ENCODE measurements at regions not wholly inside any gene's neighbourhood (a gene's known extent, or its start where the extent isn't known, plus 50 kb on each side); places are given as distances from the start of the nearest gene placed in this dataset.
"Not testable (repeated sequence)": the region's sequence is repeated elsewhere in the genome, so short reads cannot be mapped to it uniquely, and the experiment has no call there.

DNA sequence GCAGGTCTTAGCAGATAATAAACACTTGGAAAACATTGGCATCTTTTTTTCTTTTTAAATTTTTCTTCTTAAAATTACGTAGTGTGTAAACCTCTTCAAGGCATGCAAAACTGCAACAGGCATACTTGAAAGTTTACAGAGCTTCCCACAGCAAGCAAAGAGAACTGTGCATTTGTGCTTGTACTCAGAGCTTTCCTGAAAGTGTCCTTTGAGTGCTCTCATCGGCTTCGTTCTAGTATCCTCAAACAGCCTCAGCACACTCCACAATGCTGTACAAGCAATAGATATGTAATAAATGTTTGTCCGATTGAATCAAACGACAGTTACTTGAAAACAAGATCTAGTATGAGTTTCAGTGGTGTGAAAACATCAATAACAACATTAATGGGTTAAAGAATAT is 227.5 kb downstream of the PAPSS1 start:
- H3K4me1 ChIP-seq (ENCODE audit: control insufficient read depth, insufficient read depth, low read length), result no peaks in the 10 kb centered on the region
- no peaks in the 10 kb centered on the region for H3K27me3 ChIP-seq (ENCODE audit: control insufficient read depth, insufficient read depth, low read length, poor library complexity, severe bottlenecking)
- Mint-ChIP-seq H3K9me3 (no peaks in the 10 kb centered on the region), H3K36me3 (ENCODE audit: low read depth) (no peaks in the 10 kb centered on the region), H3K4me3 (no peak overlapping the region), H3K4me1 (no peaks in the 10 kb centered on the region), H3K27me3 (ENCODE audit: insufficient read depth) (no peaks in the 10 kb centered on the region), H3K27ac (no peak overlapping the region)
- DNase-seq, result no peak
- H3K9me3 ChIP-seq (ENCODE audit: control insufficient read depth, low read length), result no peaks in the 10 kb centered on the region
- no peak overlapping the region for H3K9ac ChIP-seq (ENCODE audit: extremely low read depth, low read length, poor library complexity, severe bottlenecking)
- H3K36me3 ChIP-seq (ENCODE audit: control insufficient read depth, insufficient read depth, low read length), result no peaks in the 10 kb centered on the region
- H3K27ac ChIP-seq (ENCODE audit: low read depth, low read length), result no peak overlapping the region
- TF ChIP-seq, protein P1, sequence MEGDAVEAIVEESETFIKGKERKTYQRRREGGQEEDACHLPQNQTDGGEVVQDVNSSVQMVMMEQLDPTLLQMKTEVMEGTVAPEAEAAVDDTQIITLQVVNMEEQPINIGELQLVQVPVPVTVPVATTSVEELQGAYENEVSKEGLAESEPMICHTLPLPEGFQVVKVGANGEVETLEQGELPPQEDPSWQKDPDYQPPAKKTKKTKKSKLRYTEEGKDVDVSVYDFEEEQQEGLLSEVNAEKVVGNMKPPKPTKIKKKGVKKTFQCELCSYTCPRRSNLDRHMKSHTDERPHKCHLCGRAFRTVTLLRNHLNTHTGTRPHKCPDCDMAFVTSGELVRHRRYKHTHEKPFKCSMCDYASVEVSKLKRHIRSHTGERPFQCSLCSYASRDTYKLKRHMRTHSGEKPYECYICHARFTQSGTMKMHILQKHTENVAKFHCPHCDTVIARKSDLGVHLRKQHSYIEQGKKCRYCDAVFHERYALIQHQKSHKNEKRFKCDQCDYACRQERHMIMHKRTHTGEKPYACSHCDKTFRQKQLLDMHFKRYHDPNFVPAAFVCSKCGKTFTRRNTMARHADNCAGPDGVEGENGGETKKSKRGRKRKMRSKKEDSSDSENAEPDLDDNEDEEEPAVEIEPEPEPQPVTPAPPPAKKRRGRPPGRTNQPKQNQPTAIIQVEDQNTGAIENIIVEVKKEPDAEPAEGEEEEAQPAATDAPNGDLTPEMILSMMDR (conservative IDR thresholded peaks at IDR 0.05), result no peak
- 87 to 100% methylated on average over 1 to 5 of the region's 5 CpGs for WGBS, 2 experiments (ENCODE audit: insufficient coverage in 1 of 2, insufficient read length in 1 of 2)
- H3K4me3 ChIP-seq (ENCODE audit: low read length), result no peak overlapping the region

DNA sequence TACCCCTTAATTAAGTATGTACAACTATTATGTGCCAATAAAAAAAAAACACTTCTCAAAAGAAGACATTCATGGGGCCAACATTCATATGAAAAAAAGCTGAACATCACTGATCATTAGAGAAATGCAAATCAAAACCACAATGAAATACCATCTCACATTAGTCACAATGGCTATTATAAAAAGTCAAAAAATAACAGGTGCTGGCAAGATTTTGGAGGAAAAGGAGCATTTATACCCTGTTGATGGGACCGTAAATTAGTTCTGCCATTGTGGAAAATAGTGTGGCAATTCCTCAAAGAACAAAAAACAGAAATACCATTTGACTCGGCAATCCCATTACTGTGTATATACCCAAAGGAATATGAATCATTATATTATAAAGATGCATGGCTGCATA is 229.9 kb downstream of the PAPSS1 start:
- Histone ChIP-seq H3K36me3 (ENCODE audit: control insufficient read depth, insufficient read depth, low read length) (no peaks in the 10 kb centered on the region), H3K4me1 (ENCODE audit: control insufficient read depth, insufficient read depth, low read length) (no peaks in the 10 kb centered on the region), H3K9ac (ENCODE audit: extremely low read depth, low read length, poor library complexity, severe bottlenecking) (no peak overlapping the region), H3K9me3 (ENCODE audit: control insufficient read depth, low read length) (no peaks in the 10 kb centered on the region), H3K27me3 (ENCODE audit: control insufficient read depth, insufficient read depth, low read length, poor library complexity, severe bottlenecking) (no peaks in the 10 kb centered on the region), H3K27ac (ENCODE audit: low read depth, low read length) (no peak overlapping the region), H3K4me3 (ENCODE audit: low read length) (no peak overlapping the region)
- no peaks in the 10 kb centered on the region for H3K27me3 Mint-ChIP-seq (ENCODE audit: insufficient read depth)
- peaks cover 5% of the 10 kb centered on the region for H3K9me3 Mint-ChIP-seq
- DNase-seq, result no peak
- 88 to 91% methylated on average over 1 of the region's 2 CpGs for WGBS, 2 experiments (ENCODE audit: insufficient coverage in 1 of 2, insufficient read length in 1 of 2)
- TF ChIP-seq, protein P1 (conservative IDR thresholded peaks at IDR 0.05), result no peak
- no peak overlapping the region for H3K4me3 Mint-ChIP-seq
- peaks cover 2% of the 10 kb centered on the region for H3K36me3 Mint-ChIP-seq (ENCODE audit: low read depth)
- H3K27ac Mint-ChIP-seq, result no peak overlapping the region
- no peaks in the 10 kb centered on the region for H3K4me1 Mint-ChIP-seq

DNA sequence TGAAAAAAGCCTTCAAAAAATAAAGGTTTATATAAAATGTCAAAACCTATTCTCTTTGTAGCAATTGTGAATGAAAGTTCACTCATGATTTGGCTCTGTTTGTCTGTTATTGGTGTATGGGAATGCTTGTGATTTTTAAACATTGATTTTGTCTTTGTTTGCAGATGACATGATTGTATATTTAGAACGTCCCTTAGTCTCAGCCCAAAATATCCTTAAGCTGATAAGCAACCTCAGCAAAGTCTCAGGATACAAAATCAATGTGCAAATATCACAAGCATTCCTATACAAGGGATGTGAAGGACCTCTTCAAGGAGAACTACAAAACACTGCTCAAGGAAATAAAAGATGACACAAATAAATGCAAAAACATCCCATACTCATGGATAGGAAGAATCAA is 236.4 kb downstream of the PAPSS1 start:
- H3K9me3 Mint-ChIP-seq, result peaks cover 39% of the 10 kb centered on the region
- peaks cover 25% of the 10 kb centered on the region for H3K9me3 ChIP-seq (ENCODE audit: control insufficient read depth, low read length)
- H3K27ac ChIP-seq (ENCODE audit: low read depth, low read length); H3K36me3 ChIP-seq (ENCODE audit: control insufficient read depth, insufficient read depth, low read length); H3K27me3 ChIP-seq (ENCODE audit: control insufficient read depth, insufficient read depth, low read length, poor library complexity, severe bottlenecking); H3K4me3 Mint-ChIP-seq; H3K27ac Mint-ChIP-seq; DNase-seq; H3K4me1 ChIP-seq (ENCODE audit: control insufficient read depth, insufficient read depth, low read length); H3K9ac ChIP-seq (ENCODE audit: extremely low read depth, low read length, poor library complexity, severe bottlenecking); H3K4me3 ChIP-seq (ENCODE audit: low read length); H3K27me3 Mint-ChIP-seq (ENCODE audit: insufficient read depth): not testable (repeated sequence)
- H3K36me3 Mint-ChIP-seq (ENCODE audit: low read depth), result peaks cover 13% of the 10 kb centered on the region
- peaks cover 27% of the 10 kb centered on the region for H3K4me1 Mint-ChIP-seq
- WGBS, 2 experiments (ENCODE audit: insufficient coverage in 1 of 2, insufficient read length in 1 of 2), result 46% methylated on average over 1 of the region's 1 CpG; no CpG with 5 or more reads in 1 of the 2 experiments

DNA sequence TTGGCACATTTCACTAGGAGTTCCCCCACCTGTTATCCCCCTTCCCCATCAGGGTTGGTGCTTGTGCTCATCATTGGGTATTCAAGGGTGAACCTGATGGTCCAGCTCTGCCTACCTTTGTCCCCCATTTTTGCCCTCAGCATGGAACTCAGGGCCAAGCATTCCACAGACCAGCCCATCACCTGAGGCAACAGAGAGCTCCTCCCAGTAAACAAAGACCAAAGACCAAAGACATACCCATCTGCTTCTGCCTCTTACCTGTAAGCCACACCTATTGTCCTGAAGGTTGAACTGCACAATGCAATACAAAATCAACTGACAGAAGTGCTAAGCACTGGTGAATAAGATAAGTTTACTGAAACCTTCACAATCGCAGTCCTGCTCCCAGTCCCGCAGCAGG is 237.5 kb downstream of the PAPSS1 start:
- peaks cover 13% of the 10 kb centered on the region for H3K36me3 Mint-ChIP-seq (ENCODE audit: low read depth)
- TF ChIP-seq, protein P1 (conservative IDR thresholded peaks at IDR 0.05), result no peak
- no peaks in the 10 kb centered on the region for H3K27me3 Mint-ChIP-seq (ENCODE audit: insufficient read depth)
- Histone ChIP-seq H3K9me3 (ENCODE audit: control insufficient read depth, low read length) (peaks cover 25% of the 10 kb centered on the region), H3K27me3 (ENCODE audit: control insufficient read depth, insufficient read depth, low read length, poor library complexity, severe bottlenecking) (no peaks in the 10 kb centered on the region), H3K36me3 (ENCODE audit: control insufficient read depth, insufficient read depth, low read length) (no peaks in the 10 kb centered on the region), H3K27ac (ENCODE audit: low read depth, low read length) (no peak overlapping the region), H3K4me1 (ENCODE audit: control insufficient read depth, insufficient read depth, low read length) (no peaks in the 10 kb centered on the region), H3K4me3 (ENCODE audit: low read length) (no peak overlapping the region), H3K9ac (ENCODE audit: extremely low read depth, low read length, poor library complexity, severe bottlenecking) (no peak overlapping the region)
- H3K9me3 Mint-ChIP-seq, result peaks cover 42% of the 10 kb centered on the region
- WGBS, 2 experiments (ENCODE audit: insufficient coverage in 1 of 2, insufficient read length in 1 of 2), result 74 to 85% methylated on average over 2 of the region's 2 CpGs
- H3K4me1 Mint-ChIP-seq, result peaks cover 31% of the 10 kb centered on the region
- DNase-seq, result peak; percentile 65
- H3K27ac Mint-ChIP-seq, result peak overlapping the region; percentile 85
- H3K4me3 Mint-ChIP-seq, result no peak overlapping the region

Measured in endodermal cell (in vitro differentiated cells).